ELR (cell line): ENCODE measurements at regions not wholly inside any gene's neighbourhood (a gene's known extent, or its start where the extent isn't known, plus 50 kb on each side); places are given as distances from the start of the nearest gene placed in this dataset.
"Not testable (repeated sequence)": the region's sequence is repeated elsewhere in the genome, so short reads cannot be mapped to it uniquely, and the experiment has no call there.

Experiments
- DNase-seq: peaks from one replicate; pipeline ENCODE4 v3.0.0-alpha.2; 2015; ENCODE audit warnings: low read depth

- DNase-seq, result no peak
These were observed 806.7 kb upstream of the PRMT6 start for GRCh38 chr1:106249810-106250209.

GRCh38 chr1:106254748-106255147 lies 801.7 kb upstream of the PRMT6 start:
- DNase-seq, result peak; percentile 42

- DNase-seq, result peak; percentile 39
These were observed 789.7 kb upstream of the PRMT6 start for GRCh38 chr1:106266786-106267185.

- peak; percentile 58 for DNase-seq
These were observed 788.4 kb upstream of the PRMT6 start for GRCh38 chr1:106268070-106268469.

GRCh38 chr1:106276871-106277270 lies 779.6 kb upstream of the PRMT6 start:
- no peak for DNase-seq

GRCh38 chr1:106277786-106278185 lies 778.7 kb upstream of the PRMT6 start:
- no peak for DNase-seq

GRCh38 chr1:106278716-106279115 lies 777.8 kb upstream of the PRMT6 start:
- peak; percentile 23 for DNase-seq

GRCh38 chr1:106289265-106289928 lies 767.1 kb upstream of the PRMT6 start:
- no peak for DNase-seq

- no peak for DNase-seq
These were observed 765.5 kb upstream of the PRMT6 start for GRCh38 chr1:106290805-106291501.

GRCh38 chr1:106292130-106292529 lies 764.3 kb upstream of the PRMT6 start:
- DNase-seq, result no peak

GRCh38 chr1:106296431-106296830 lies 760.0 kb upstream of the PRMT6 start:
- no peak for DNase-seq

- DNase-seq, result no peak
These were observed 752.4 kb upstream of the PRMT6 start for GRCh38 chr1:106304106-106304505.

GRCh38 chr1:106319612-106320011 lies 736.9 kb upstream of the PRMT6 start:
- DNase-seq, result no peak

GRCh38 chr1:106325600-106325999 lies 730.9 kb upstream of the PRMT6 start:
- DNase-seq, result no peak

GRCh38 chr1:106344494-106344893 lies 712.0 kb upstream of the PRMT6 start:
- no peak for DNase-seq

GRCh38 chr1:106360252-106360651 lies 696.2 kb upstream of the PRMT6 start:
- DNase-seq, result peak; percentile 15

GRCh38 chr1:106366627-106367319 lies 689.7 kb upstream of the PRMT6 start:
- no peak for DNase-seq

- no peak for DNase-seq
These were observed 678.2 kb upstream of the PRMT6 start for GRCh38 chr1:106378261-106378660.

GRCh38 chr1:106380772-106381171 lies 675.7 kb upstream of the PRMT6 start:
- no peak for DNase-seq

GRCh38 chr1:106389160-106389559 lies 667.3 kb upstream of the PRMT6 start:
- not testable (repeated sequence) for DNase-seq

GRCh38 chr1:106393046-106393445 lies 663.4 kb upstream of the PRMT6 start:
- DNase-seq, result no peak

- no peak for DNase-seq
These were observed 660.5 kb upstream of the PRMT6 start for GRCh38 chr1:106396020-106396419.

- DNase-seq, result no peak
These were observed 658.1 kb upstream of the PRMT6 start for GRCh38 chr1:106398391-106398790.
